ENCODE measurements at regions not wholly inside any gene's neighbourhood (a gene's known extent, or its start where the extent isn't known, plus 50 kb on each side); places are given as distances from the start of the nearest gene placed in this dataset.

- H3K9me3 Mint-ChIP-seq, result no peaks in the 10 kb centered on the region
- no peak for TF ChIP-seq CTCF (conservative IDR thresholded peaks at IDR 0.05)
- H3K4me1 Mint-ChIP-seq, result peaks cover 7% of the 10 kb centered on the region
- H3K36me3 Mint-ChIP-seq (ENCODE audit: low read depth), result no peaks in the 10 kb centered on the region
- H3K27ac Mint-ChIP-seq (ENCODE audit: unreplicated experiment), result no peak overlapping the region
- H3K27me3 Mint-ChIP-seq (ENCODE audit: low read depth), result peaks cover 9% of the 10 kb centered on the region
- DNase-seq (ENCODE audit: low read depth, low spot score), result no peak
- no peak overlapping the region for H3K4me3 Mint-ChIP-seq
Measured at GRCh38 chr5:35372482-35372881, 142.2 kb upstream of the PRLR start.

GRCh38 chr5:35371951-35372426 lies 141.7 kb upstream of the PRLR start:
- H3K36me3 Mint-ChIP-seq (ENCODE audit: low read depth), result no peaks in the 10 kb centered on the region
- H3K27ac Mint-ChIP-seq (ENCODE audit: unreplicated experiment), result no peak overlapping the region
- H3K27me3 Mint-ChIP-seq (ENCODE audit: low read depth), result peaks cover 9% of the 10 kb centered on the region
- H3K4me3 Mint-ChIP-seq, result no peak overlapping the region
- no peak for TF ChIP-seq CTCF (conservative IDR thresholded peaks at IDR 0.05)
- DNase-seq (ENCODE audit: low read depth, low spot score), result no peak
- peaks cover 7% of the 10 kb centered on the region for H3K4me1 Mint-ChIP-seq
- no peaks in the 10 kb centered on the region for H3K9me3 Mint-ChIP-seq

- H3K9me3 Mint-ChIP-seq, result no peaks in the 10 kb centered on the region
- no peak overlapping the region for H3K4me3 Mint-ChIP-seq
- DNase-seq (ENCODE audit: low read depth, low spot score), result no peak
- no peaks in the 10 kb centered on the region for H3K36me3 Mint-ChIP-seq (ENCODE audit: low read depth)
- H3K27ac Mint-ChIP-seq (ENCODE audit: unreplicated experiment), result no peak overlapping the region
- TF ChIP-seq CTCF (conservative IDR thresholded peaks at IDR 0.05), result no peak
- peaks cover 7% of the 10 kb centered on the region for H3K4me1 Mint-ChIP-seq
- peaks cover 9% of the 10 kb centered on the region for H3K27me3 Mint-ChIP-seq (ENCODE audit: low read depth)
Measured at GRCh38 chr5:35370871-35371270, 140.6 kb upstream of the PRLR start.

GRCh38 chr5:35369965-35370790 lies 139.9 kb upstream of the PRLR start:
- H3K27ac Mint-ChIP-seq (ENCODE audit: unreplicated experiment), result no peak overlapping the region
- peaks cover 7% of the 10 kb centered on the region for H3K4me1 Mint-ChIP-seq
- H3K27me3 Mint-ChIP-seq (ENCODE audit: low read depth), result peaks cover 6% of the 10 kb centered on the region
- DNase-seq (ENCODE audit: low read depth, low spot score), result no peak
- no peak for TF ChIP-seq CTCF (conservative IDR thresholded peaks at IDR 0.05)
- H3K4me3 Mint-ChIP-seq, result no peak overlapping the region
- H3K9me3 Mint-ChIP-seq, result no peaks in the 10 kb centered on the region
- no peaks in the 10 kb centered on the region for H3K36me3 Mint-ChIP-seq (ENCODE audit: low read depth)

GRCh38 chr5:35367526-35367925 lies 137.2 kb upstream of the PRLR start:
- Mint-ChIP-seq H3K4me3 (no peak overlapping the region), H3K27ac (ENCODE audit: unreplicated experiment) (no peak overlapping the region), H3K4me1 (peaks cover 7% of the 10 kb centered on the region)

More at GRCh38 chr5:35367526-35367925, 137.2 kb upstream of the PRLR start:
- DNase-seq (ENCODE audit: low read depth, low spot score), result no peak
- Mint-ChIP-seq H3K36me3 (ENCODE audit: low read depth) (no peaks in the 10 kb centered on the region), H3K27me3 (ENCODE audit: low read depth) (peaks cover 3% of the 10 kb centered on the region), H3K9me3 (no peaks in the 10 kb centered on the region)
- TF ChIP-seq CTCF (conservative IDR thresholded peaks at IDR 0.05), result no peak
